EH (cell line): ENCODE measurements at regions not wholly inside any gene's neighbourhood (a gene's known extent, or its start where the extent isn't known, plus 50 kb on each side); places are given as distances from the start of the nearest gene placed in this dataset.

Experiments
- DNase-seq: peaks from one replicate; pipeline ENCODE4 v3.0.0-alpha.2; 2015; ENCODE audit warnings: low read depth

DNA sequence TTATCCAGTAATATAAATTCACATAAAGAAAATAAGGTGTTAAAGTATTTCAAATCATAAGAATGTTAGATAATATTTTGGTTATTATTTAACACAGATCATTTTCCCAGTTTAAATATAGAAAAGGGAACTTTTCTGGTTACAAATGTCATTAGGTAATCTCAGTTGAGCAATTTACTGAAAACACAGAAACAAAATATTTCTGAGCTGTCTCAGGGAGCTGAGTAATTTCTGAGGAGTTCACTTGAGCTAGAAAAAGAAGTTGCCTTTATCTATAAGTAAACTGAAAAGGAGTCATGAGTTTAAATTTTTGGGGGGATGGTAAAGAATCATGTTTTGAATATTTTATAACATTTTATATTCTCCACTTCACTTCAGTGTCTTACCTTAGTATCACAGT is 855.4 kb upstream of the ARPP21 start:
- peak; percentile 33 for DNase-seq

DNA sequence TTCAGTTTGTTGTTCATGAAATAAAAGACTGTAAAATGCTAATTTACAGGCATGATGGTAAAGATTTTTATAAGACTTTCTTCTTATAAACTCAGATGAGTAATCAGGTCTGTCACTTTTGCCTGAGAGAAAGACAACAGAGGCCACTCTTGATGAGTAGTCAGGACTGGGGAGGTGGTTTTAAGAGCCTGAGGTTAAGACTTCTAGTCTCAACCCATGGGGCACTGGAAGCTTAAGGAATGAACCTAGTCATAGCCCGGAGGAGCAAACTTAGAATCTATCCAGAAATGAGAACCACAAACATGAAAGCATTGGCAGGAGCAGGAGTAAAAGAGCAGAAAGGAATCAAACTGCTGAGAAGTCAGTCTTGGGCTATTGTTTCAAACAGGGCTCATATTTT is 846.3 kb upstream of the ARPP21 start:
- DNase-seq, result peak; percentile 76

DNA sequence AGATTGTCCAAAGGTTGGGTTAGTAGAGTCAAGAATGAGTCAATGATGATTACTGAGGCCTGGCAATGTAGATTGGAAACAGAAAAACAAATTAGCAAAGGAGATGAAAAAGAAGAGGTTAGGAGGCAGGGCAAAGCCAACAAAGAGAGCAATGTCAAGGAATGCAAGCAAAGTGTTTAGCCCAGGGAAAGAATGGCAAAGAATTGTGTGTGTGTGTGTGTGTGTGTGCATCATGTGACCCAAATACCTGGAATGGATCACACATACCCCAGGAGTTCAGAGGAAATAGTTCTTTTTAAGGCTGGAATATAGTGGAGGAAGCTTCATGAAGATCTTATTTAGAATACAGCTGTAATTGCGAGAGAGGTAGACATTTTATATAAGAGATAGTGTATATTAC is 831.7 kb upstream of the ARPP21 start:
- no peak for DNase-seq

DNA sequence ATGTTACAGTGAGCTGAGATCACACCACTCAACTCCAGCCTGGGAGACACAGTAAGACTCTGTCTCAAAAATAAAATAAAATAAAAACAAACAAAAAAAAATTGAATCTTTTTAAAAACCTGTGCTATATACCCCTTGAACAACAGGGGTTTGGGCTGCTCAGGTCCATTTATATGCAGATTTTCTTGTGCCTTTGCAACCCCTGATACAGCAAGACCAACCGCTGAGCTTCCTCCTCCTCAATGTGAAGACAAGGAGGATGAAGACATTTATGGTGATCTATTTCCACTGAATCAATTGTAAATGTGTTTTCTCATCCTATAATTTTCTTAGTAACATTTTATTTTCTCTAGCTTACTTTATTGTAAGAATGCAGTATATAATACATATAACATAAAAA is 831.0 kb upstream of the ARPP21 start:
- no peak for DNase-seq

DNA sequence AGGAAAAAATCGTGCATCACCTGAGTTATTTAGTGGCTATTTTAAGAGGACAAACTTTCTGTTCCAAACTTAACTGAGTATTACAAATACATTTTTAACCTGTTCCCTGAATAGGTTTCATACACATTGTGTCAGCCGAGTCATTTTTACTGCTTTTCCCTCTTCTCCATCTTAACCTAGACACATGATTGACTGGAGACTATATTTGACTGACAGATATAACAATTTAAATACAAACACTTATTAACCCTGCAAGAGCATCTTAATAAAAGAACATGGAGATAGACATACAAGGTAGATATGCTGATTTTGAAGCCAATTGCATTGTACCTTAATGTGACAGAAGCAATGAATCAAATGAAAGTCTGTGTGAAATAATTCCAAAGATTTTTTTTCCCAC is 810.5 kb upstream of the ARPP21 start:
- DNase-seq, result no peak

DNA sequence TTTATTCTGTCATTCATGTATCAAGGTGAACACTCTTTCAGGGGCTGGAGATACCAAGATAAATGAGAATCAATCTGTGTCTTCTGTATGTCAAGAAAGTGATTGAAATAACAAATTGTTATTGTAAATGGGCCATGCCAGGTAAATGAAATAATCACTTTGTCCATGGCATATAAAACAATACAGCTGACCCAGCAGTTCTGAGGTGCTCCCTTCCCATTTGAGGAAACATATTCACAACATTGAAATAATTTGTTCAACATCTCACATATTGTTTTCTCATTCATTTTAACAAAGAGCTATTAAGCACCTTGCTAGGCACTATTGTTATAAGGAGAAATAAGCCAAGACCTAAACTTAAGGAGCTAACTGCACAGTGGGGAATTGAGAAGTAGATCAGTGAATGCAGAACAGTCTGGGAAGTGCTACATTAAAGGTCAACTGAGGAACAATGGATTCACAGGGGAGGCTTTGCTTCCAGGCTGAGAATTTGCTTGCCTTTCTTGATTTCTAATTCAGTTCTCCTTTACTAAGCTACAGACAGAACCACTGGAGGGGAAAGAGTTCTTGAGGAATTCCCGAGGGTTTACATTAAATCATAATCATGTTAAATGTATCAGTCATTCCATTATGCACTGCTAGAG is 806.3 kb upstream of the ARPP21 start:
- DNase-seq, result no peak

DNA sequence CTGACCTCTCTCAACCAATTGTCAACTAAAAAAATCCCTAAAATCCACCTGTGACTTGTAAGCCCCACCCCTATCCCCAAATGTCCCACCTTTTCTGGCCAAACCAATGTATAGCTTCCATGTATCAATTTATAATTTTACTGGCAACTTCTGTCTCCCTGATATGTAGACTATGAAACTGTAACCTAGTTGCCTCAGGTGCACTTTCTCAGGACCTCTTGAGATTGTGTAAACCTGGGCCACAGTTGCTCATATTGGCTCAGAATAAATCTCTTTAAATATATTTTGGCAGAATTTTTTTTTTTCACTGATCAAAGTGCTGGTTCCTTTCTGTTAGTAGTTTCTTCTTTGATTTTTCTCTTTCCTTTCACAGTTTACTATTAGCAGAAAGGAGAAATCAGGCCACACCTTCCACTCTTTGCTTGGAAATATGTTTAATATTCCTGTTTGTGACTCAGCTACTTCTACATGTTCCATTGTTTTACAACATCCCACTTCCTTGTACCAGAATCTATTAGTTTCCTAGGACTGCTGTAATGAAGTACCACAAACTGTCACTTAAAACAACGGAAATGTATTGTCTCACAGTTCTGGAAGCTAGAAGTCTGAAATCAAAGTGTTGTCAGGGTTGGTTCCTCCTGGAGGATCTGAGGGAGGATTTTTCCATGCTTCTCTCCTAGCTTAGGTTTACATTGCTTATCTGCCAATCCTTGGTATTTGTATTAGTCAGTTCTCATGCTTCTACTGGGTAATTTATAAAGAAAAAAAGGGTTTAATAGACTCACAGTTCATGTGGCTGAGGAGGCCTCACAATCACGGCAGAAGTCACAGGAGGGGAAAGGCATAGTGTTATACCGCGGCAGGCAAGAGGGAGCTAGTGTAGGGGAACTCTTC is 801.2 kb upstream of the ARPP21 start:
- peak; percentile 3 for DNase-seq

DNA sequence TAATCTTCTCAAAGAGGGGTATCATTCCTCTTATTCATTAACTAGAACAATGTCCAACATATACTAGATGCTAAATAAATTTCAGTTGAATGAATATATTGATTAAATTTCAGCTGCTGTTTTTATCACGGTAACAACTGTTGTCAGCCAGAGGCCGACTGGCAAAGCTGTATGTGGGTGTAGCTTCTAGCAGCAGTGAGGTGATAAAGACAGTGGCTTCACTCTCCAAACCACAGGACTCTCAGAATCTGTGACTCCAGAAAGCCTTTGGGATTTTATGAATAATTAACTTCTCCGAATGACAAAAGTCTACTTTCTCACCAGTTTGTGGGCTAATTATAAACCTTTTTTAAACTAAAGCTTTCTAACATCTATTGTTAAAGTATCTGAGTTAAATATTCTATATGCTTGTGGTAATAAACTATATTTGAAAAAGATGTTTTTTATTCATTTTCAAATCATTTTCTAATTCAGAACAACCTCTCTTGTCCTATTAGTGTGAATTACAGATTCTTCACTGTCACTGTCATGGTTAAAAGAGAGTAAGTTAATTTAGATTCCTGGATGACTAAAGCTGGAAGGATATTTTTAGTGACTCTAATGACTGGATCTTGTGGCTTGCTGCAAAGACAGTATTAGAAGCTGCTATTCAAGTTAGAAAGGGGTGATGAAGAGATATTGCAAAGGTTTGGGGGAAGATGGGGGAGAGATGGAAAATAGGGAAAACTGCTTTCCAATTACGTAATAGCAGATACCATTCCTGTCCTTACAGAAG is 796.4 kb upstream of the ARPP21 start:
- DNase-seq, result peak; percentile 21

DNA sequence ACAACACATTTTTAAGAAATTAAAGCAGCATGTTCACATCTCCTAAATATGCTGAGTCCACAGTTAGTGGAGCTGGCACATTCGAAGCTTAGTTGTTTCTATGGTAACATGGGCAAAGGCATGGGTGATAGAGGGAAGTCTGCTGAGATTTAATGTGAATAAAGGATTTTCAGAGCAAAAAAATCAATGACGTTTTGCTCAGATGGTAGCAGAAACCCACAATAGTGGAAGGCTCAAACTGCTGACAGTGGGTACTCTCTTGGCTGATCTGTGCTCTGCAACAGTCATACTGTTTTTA is 795.1 kb upstream of the ARPP21 start:
- DNase-seq, result no peak

DNA sequence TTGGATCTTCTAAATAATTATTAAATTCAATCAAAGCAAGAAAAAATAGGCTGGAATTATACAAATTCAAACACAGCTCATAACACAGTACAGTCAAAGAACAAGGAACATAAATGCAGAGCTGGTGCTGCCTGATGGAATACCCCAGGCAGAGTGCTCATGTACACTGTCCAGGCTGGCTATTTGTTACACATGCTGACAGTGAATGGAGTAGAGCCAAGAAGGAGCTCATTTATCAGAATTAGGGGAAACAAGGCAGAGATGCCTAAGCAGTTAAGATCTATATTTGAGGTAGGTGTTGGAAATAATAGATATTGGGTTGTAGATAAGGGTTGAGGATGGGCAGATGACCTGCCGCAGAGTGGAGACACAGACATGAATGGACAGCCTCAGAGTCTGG is 788.2 kb upstream of the ARPP21 start:
- no peak for DNase-seq

DNA sequence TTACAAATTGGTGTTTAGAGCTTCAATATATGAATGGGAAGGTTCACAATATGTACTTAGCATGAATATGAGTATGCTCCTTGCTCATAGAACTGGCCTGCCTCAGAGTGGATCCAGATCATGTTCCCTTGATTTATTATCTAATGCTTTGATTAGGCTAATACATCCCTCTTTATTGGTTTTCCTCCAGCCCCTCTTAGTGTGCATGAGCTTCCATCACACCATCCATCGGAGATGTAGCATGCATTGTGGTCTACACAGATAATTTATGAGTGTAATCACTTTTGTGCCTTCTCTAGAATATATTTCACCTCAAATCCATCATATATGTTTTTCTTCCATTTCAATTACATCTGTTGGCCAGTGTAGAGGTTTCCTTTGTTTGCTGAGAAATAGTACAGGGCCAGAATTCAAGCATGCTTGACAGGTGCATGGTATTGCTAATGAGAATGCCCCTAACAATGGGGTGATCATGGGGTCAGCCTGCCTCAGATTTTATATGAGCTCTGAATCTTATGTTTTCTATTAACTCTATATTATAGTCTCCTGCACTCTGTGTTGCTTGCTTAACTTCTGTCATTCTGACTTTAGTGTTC is 786.4 kb upstream of the ARPP21 start:
- no peak for DNase-seq

DNA sequence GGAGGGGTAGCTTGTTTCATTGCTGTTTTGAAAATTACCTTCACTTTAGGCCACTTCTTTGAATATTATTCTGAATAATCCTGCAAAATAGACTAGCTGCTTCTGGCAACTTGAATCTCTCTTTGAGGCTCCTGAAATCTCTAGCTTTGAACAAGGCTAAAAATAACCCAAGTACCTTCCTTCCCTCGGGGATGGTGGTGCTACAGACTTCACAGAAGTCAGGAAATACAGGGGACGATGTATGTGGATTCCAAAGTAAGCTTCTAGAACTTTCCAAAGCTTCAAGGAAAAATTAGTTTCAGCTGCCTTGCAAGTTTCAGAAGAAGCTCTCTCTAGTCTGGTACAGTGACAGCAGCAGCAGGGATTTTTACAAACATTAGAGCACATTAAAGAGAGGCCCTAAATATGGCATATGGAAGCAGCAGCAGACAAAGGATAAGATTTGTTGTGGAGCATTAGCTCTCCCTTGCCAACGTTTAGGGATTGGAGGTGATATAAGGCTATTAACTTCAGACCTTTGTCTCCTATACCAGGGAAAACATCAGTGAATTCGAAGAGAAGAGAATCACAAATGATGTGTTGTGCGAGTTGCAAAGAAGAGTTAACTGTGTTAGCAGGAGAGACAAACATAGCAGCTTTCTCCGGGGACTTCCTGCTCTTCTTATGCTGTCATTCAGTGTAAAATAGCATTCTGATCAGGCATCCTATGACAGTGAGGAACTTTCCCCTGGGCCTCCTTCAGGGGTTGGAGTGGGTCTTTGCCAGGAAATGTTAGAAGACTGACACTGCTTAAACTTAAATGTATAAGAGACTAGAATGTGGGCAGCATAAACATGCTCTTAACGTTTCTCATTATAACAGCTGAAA is 783.0 kb upstream of the ARPP21 start:
- peak; percentile 5 for DNase-seq

DNA sequence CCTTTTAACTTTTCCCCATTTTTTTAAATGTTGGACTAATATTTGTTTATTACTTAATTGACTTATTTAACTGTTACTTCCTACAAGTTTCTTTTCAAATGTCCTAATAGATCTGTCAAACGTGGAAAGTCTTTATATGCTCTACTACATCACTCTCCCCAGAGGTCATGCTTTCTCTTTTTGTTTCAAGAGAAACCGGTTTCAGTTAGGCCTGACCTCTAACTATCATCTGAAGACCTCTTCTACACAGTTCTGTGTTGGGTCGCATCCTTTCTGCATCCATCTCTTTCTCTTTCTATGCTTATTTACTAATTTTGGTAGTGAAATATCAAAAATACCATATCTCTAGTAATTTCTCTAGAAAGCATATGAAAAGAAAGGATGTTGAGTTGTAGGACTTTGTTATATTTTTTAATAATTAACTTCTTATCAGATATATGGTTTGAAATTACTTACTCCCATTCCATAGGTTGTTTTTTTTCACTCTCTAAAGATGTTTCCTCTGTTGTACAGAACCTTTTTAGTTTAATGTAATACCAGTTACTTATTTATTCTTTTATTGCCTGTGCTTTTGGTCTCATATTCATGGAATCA is 781.2 kb upstream of the ARPP21 start:
- DNase-seq, result no peak

DNA sequence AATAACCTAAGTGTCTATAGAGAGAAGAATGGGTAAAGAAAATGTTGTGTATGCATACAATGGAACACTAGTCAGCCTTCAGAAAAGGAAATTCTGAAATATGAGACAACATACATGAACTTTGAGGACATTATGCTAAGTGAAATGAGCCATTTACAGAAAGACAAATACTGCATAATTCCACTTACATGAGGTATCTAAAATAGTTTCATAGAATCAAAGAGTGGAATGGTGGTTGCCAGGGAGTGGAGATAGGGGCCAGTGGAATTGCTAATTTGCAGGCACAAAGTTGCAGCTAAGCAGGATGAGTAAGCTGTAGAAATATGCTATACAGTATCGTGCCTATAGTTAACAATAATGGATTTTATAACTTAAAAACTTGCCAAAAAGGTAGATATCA is 779.6 kb upstream of the ARPP21 start:
- peak; percentile 35 for DNase-seq

DNA sequence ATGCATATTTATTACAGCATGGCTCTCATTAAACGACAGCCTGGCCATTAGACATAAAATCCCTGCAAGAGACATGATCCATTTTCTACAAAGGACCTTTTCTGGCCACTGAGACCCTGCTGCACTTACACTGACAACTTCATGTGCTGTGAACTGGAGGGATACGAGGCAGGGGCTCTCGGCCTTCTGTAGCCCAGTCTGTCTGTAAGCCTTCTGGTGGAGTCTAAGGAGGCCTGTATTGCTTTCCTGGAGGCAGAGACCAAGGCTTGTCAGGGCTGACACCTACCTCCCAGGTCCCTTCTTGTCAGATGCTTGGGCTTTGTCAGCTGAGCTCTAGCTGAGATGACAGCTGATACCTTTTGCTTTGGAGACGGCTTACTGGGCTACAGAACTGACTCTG is 776.9 kb upstream of the ARPP21 start:
- no peak for DNase-seq

DNA sequence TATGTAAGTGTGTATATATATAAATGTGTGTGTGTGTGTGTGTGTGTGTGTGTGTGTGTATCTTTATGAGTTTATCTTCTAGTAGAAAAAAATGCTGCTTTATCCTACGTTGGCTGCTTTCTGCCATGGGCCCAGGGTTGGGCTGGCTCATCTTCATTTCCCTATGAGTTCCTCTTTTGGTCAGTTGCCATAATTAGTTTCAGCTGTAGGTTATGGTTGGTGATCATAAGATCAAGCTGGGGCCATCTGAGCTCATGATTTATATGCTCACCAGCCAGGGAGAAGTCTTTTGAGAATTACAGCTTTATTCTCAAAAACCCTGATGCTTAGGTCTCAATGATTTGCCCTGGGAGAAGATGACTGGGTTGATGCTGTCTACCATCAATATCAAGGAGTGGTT is 775.8 kb upstream of the ARPP21 start:
- DNase-seq, result peak; percentile 22

DNA sequence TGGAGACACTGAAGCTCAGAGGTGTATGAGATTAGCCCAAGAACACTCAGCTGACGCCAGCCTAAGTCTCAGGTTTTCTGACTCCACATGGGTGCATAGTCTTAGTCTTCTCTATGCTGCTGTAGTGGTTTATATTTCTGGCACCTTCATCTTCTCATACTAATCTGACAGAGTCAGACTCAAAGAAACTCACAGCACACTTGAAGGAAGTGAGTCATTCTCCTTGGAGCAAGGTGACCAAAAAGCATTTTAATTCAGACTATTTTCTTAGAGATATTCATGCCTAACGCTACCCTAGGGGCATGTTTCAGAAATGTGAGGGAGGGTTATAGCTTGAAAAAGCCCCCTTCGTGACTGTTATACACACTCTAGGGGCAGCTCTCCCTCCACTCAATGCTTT is 775.3 kb upstream of the ARPP21 start:
- peak; percentile 32 for DNase-seq

DNA sequence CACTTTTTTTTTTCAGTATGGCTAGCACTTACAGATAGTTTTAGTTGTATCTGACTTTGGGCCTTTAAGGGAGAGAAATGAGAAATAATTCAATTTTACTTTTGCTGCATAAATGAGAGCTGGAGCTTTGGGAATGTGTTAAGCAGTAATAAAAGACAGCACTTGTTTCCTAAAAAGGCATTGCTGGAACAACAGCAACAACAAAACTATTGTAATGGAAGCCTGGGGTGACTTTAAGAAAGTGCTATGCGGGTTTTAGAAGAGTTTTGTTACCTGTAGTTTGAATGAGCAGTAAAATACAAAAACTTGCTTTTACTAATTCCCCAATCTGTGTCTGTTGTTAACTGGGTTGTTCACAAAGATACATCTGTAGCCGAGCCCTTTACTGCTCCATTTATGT is 774.0 kb upstream of the ARPP21 start:
- DNase-seq, result no peak

DNA sequence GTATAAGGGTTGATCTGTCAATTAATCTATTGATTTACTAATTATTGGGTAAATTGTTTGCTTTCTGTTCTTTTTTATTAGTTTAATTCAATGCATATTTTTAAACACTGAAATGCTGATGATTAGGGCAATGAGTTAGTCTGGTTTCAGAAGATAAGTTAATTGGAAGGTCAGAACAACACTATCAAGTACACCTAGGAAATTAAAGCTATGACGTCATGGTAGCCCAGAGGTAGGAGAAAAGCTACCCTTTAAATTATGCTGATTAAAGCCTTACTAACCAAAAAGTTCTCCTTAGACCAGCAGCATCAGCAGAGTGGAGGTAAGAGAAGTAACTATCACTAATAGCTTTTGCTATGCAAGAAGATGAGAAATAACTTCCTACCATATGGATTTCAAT is 770.4 kb upstream of the ARPP21 start:
- DNase-seq, result no peak

DNA sequence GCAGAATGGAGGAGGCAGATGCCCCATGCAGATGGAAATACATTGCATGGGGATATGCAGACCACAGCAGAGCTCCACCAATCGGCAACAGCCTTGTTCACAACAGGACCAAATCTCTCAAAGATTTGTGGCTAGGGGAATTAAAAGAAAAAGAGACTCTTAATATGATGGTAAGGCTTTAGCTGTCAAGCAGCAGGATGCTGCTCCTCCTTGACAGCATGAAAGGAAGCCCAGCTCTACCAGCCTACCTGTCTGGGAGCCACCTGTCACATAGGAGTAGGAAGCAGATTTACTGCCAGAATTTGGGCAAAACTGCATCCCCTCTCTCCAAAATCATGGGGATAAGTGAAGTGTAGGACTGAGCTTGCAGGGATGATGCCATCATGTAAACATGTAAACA is 769.6 kb upstream of the ARPP21 start:
- DNase-seq, result no peak

DNA sequence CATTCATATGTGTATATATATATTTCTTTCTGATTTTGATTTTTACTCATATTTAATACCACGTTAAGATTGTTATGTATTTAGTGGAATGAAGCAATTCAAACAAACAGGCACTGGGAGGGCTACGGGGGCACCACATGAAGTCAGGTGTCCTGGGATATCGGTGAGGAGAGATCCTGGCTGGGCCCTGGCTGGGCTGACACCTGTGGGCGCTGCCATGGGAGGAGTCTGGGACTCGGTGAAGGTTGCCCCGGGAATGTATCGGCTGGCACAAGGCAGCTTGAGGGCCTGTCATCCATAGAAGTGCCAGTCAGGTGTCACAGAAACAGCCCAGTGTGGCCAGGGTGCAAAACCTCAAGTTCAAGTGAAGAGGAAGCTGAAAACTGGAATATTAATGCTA is 766.9 kb upstream of the ARPP21 start:
- no peak for DNase-seq
